H1 (cell line): ENCODE measurements at regions not wholly inside any gene's neighbourhood (a gene's known extent, or its start where the extent isn't known, plus 50 kb on each side); places are given as distances from the start of the nearest gene placed in this dataset.

Experiments used
- CTCF ChIA-PET: fragments of 300-600 bp; sonication (Branson Sonifier 250); formaldehyde crosslinking; loops from one replicate; lab custom pipeline; 2021; ENCODE audit not compliant: partially characterized antibody; lab: Charles Lee
- POLR2A ChIA-PET: fragments of 300-600 bp; sonication (Branson Sonifier 250); formaldehyde crosslinking; loops from one replicate; lab custom pipeline; 2021; ENCODE audit warnings: inconsistent platforms; ENCODE audit not compliant: partially characterized antibody; lab: Charles Lee
- DNase-seq, 2 experiments: peaks; one replicate each; pipeline versions ENCODE4 v3.0.0 to v3.0.0-alpha.2; 2010 to 2022; ENCODE audit warnings: low spot score in 2 of 2, low read depth in 1 of 2, mixed read lengths in 1 of 2
- FAIRE-seq: peaks from 2 replicates; lab custom pipeline; 2011; peaks lifted over from hg19 to GRCh38; lab: Jason Lieb, UNC
- H2AFZ ChIP-seq: 2 replicates; pipeline ENCODE4 v1.8.1; 2012; ENCODE audit warnings: low read length, inconsistent platforms
- H2AK5ac ChIP-seq: 2 replicates; pipeline ENCODE4 v1.6.1; 2013; ENCODE audit warnings: low read depth, low read length
- H2BK120ac ChIP-seq: replicated peaks from 2 replicates; pipeline ENCODE3; 2013; ENCODE audit warnings: low read depth, low read length, inconsistent platforms
- H2BK12ac ChIP-seq: 2 replicates; pipeline ENCODE4 v1.6.1; 2013; ENCODE audit warnings: low read depth, low read length
- H2BK15ac ChIP-seq: 2 replicates; pipeline ENCODE4 v1.6.1; 2013; ENCODE audit warnings: low read length
- H2BK20ac ChIP-seq: 2 replicates; pipeline ENCODE4 v1.6.1; 2013; ENCODE audit warnings: low read length
- H2BK5ac ChIP-seq: 2 replicates; pipeline ENCODE4 v1.6.1; 2013; ENCODE audit warnings: low read depth, low read length
- H3K14ac ChIP-seq: 2 replicates; pipeline ENCODE4 v1.6.1; 2013; ENCODE audit warnings: inconsistent platforms; ENCODE audit not compliant: insufficient read length
- H3K18ac ChIP-seq: 2 replicates; pipeline ENCODE4 v1.6.1; 2013; ENCODE audit warnings: low read length; ENCODE audit errors: extremely low read depth
- H3K23ac ChIP-seq: 2 replicates; pipeline ENCODE4 v1.6.1; 2013; ENCODE audit warnings: inconsistent platforms; ENCODE audit not compliant: insufficient read length
- H3K23me2 ChIP-seq: 2 replicates; pipeline ENCODE4 v1.6.1; 2013; ENCODE audit warnings: low read depth, low read length
- H3K27ac ChIP-seq: 2 replicates; pipeline ENCODE4 v1.6.1; 2011; ENCODE audit warnings: low read depth, low read length, inconsistent platforms
- H3K27me3 ChIP-seq, 4 experiments: replicated peaks in 1 of 4; 1 replicate in 1 of 4; 2 replicates in 3 of 4; pipeline versions ENCODE4 v1.6.1 to v1.8.1; 2011 to 2013; ENCODE audit warnings: low read length in 3 of 4, mild to moderate bottlenecking in 3 of 4, inconsistent platforms in 2 of 4, mixed read lengths in 2 of 4, moderate library complexity in 1 of 4; ENCODE audit not compliant: control insufficient read depth in 3 of 4, insufficient read depth in 3 of 4; ENCODE audit errors: extremely low read depth in 1 of 4
- H3K36me3 ChIP-seq, 4 experiments: 2 replicates each; pipeline versions ENCODE4 v1.6.1 to v1.8.1; 2011 to 2013; ENCODE audit warnings: mild to moderate bottlenecking in 4 of 4, low read length in 3 of 4, moderate library complexity in 2 of 4, control low read depth in 1 of 4, inconsistent platforms in 1 of 4; ENCODE audit not compliant: insufficient read depth in 4 of 4, control insufficient read depth in 2 of 4
- H3K4ac ChIP-seq: replicated peaks from 2 replicates; pipeline ENCODE3; 2013; ENCODE audit warnings: low read length, low read depth, mixed read lengths, inconsistent platforms; ENCODE audit not compliant: insufficient read length
- H3K4me1 ChIP-seq, 4 experiments: replicated peaks in 1 of 4; 1 replicate in 1 of 4; 2 replicates in 3 of 4; pipeline versions ENCODE4 v1.6.1 to v1.8.1; 2011 to 2013; ENCODE audit warnings: low read length in 3 of 4, inconsistent platforms in 2 of 4, mixed read lengths in 1 of 4; ENCODE audit not compliant: insufficient read depth in 4 of 4, control insufficient read depth in 3 of 4
- H3K4me2 ChIP-seq, 2 experiments: 2 replicates each; pipeline versions ENCODE4 v1.6.1 to v1.8.1; 2011 to 2013; ENCODE audit warnings: low read depth in 2 of 2, low read length in 2 of 2, control low read depth in 1 of 2, inconsistent platforms in 1 of 2, mild to moderate bottlenecking in 1 of 2; ENCODE audit not compliant: insufficient read depth in 1 of 2
- H3K4me3 ChIP-seq, 4 experiments: fragments of 200-600, 300-600 bp in 1 of 4; sonication (generic), shearing (Covaris generic), sonication (Bioruptor Twin) in 1 of 4; 2 replicates each; pipeline versions ENCODE4 v1.5.1 to v1.8.1; 2011 to 2016; ENCODE audit warnings: low read length in 4 of 4, low read depth in 3 of 4, control low read depth in 2 of 4, inconsistent platforms in 2 of 4, mild to moderate bottlenecking in 2 of 4, mixed read lengths in 1 of 4, moderate library complexity in 1 of 4; ENCODE audit not compliant: insufficient read depth in 2 of 4; ENCODE audit errors: extremely low read depth in 1 of 4
- H3K56ac ChIP-seq: replicated peaks from 2 replicates; pipeline ENCODE3; 2013; ENCODE audit warnings: low read depth, mild to moderate bottlenecking, mixed read lengths, low read length, inconsistent platforms; ENCODE audit not compliant: insufficient read length
- H3K79me1 ChIP-seq: 2 replicates; pipeline ENCODE4 v1.6.1; 2013; ENCODE audit warnings: low read depth, low read length, control low read depth
- H3K79me2 ChIP-seq, 2 experiments: 2 replicates each; pipeline versions ENCODE4 v1.6.1 to v1.8.1; 2012 to 2013; ENCODE audit warnings: low read length in 2 of 2, mild to moderate bottlenecking in 2 of 2, inconsistent platforms in 1 of 2; ENCODE audit not compliant: insufficient read depth in 2 of 2, control insufficient read depth in 1 of 2
- H3K9ac ChIP-seq, 4 experiments: replicated peaks in 1 of 4; 1 replicate in 1 of 4; 2 replicates in 3 of 4; pipeline versions ENCODE4 v1.6.1 to v1.8.1; 2011 to 2013; ENCODE audit warnings: low read depth in 3 of 4, low read length in 3 of 4, control low read depth in 2 of 4, mild to moderate bottlenecking in 2 of 4, moderate library complexity in 2 of 4, inconsistent platforms in 1 of 4; ENCODE audit errors: extremely low read depth in 1 of 4
- H3K9me3 ChIP-seq, 2 experiments: 2 replicates each; pipeline versions ENCODE4 v1.6.1 to v1.8.1; 2012 to 2013; ENCODE audit warnings: mild to moderate bottlenecking in 2 of 2, moderate library complexity in 2 of 2, control low read depth in 1 of 2, inconsistent platforms in 1 of 2, low read depth in 1 of 2, low read length in 1 of 2, mixed read lengths in 1 of 2; ENCODE audit not compliant: insufficient read depth in 2 of 2
- H4K20me1 ChIP-seq, 2 experiments: replicated peaks in 1 of 2; 2 replicates each; pipeline versions ENCODE3 to v1.8.1; 2011 to 2013; ENCODE audit warnings: inconsistent platforms in 2 of 2, low read length in 2 of 2, mild to moderate bottlenecking in 1 of 2; ENCODE audit not compliant: insufficient read depth in 2 of 2, control insufficient read depth in 1 of 2
- H4K5ac ChIP-seq: 2 replicates; pipeline ENCODE4 v1.6.1; 2013; ENCODE audit warnings: low read length, low read depth, mixed read lengths, inconsistent platforms; ENCODE audit not compliant: insufficient read length
- H4K8ac ChIP-seq: 2 replicates; pipeline ENCODE4 v1.8.0; 2013; ENCODE audit warnings: mild to moderate bottlenecking, moderate library complexity, low read length, inconsistent platforms; ENCODE audit not compliant: insufficient read depth; ENCODE audit errors: extremely low read depth
- H4K91ac ChIP-seq: replicated peaks from 2 replicates; pipeline ENCODE3; 2013; ENCODE audit warnings: low read length, mixed read lengths, inconsistent platforms; ENCODE audit not compliant: insufficient read length
- CHD2 ChIP-seq: IDR thresholded peaks from 2 replicates; pipeline ENCODE4 v1.6.1; 2012; ENCODE audit warnings: low read length, improper control_type of control experiment
- POU5F1 ChIP-seq: IDR thresholded peaks from 2 replicates; pipeline ENCODE4 v1.6.1; 2011; ENCODE audit warnings: low read depth, mild to moderate bottlenecking, low read length, moderate library complexity
- TBP ChIP-seq: IDR thresholded peaks from 2 replicates; pipeline ENCODE4 v1.6.1; 2011; ENCODE audit warnings: low read depth, low read length, improper control_type of control experiment
- WGBS, 2 experiments: shearing (Covaris generic) in 1 of 2; methylation state at CpG; one replicate each; pipeline versions ENCODE4 v1.1.6 to v1.1.7; 2013 to 2015; ENCODE audit warnings: low lambda C conversion rate in 2 of 2, mixed read lengths in 2 of 2, inconsistent platforms in 1 of 2, low coverage in 1 of 2, missing lambda C conversion rate in 1 of 2; ENCODE audit not compliant: insufficient replicate concordance in 2 of 2, insufficient coverage in 1 of 2, insufficient read length in 1 of 2; ENCODE audit errors: extremely low coverage in 1 of 2, missing lambda C conversion rate in 1 of 2; 5-methylcytosine and 5-hydroxymethylcytosine counted together
- TF ChIP-seq, protein P1 (sequence below): IDR thresholded peaks from 2 replicates; pipeline ENCODE4 v1.6.1; 2012; ENCODE audit warnings: inconsistent platforms

DNA sequence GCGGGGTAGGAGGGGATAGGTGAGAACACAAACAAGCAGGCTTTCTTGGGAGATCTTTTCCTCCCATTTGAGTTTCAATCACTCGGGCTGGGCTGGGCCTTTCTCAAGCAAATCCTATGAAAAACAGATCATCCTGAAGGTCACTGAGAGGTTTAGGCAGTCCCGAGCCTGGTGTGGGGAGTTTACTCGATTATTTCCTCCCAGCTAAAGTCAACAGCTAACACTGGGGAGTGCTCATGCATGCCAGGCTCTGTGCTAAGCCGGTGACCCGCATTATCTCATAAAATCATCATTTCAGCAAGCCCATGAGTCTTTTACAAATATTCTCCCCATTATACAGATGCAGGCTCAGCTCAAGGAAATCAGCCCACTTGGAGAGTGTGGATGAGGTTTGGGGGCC lies 85.0 kb upstream of the PAX2 start:
- Histone ChIP-seq H3K14ac (no peak overlapping the region), H3K36me3 (no peaks in the 10 kb centered on the region; a peak in 1 of 8 replicates), H4K91ac (no peak overlapping the region), H3K9ac (no peak overlapping the region), H3K79me1 (no peaks in the 10 kb centered on the region), H3K79me2 (no peaks in the 10 kb centered on the region), H3K4ac (no peak overlapping the region), H2BK120ac (no peak overlapping the region), H3K27ac (no peak overlapping the region), H2AK5ac (no peak overlapping the region), H2BK20ac (no peak overlapping the region), H3K4me3 (no peak overlapping the region), H3K27me3 (peaks cover 46 to 61% (median 60%) of the 10 kb centered on the region in 4 experiments), H3K18ac (0 out of 2 replicates have a peak overlapping the region, but pooled peaks have one; percentile 71), H2BK15ac (0 out of 2 replicates have a peak overlapping the region, but pooled peaks have one; percentile 65), H3K56ac (no peak overlapping the region), H4K5ac (no peak overlapping the region), H3K23me2 (peaks cover 6% of the 10 kb centered on the region; the same call in 1 of the 2 replicates), H2BK5ac (no peak overlapping the region; the same call in 1 of the 2 replicates), H3K4me1 (peaks cover 0 to 14% (median 8%) of the 10 kb centered on the region in 4 experiments; a peak in 6 of 7 replicates), H2BK12ac (peak overlapping the region; percentile 43; the same call in 1 of the 2 replicates), H3K23ac (no peak overlapping the region), H4K20me1 (peaks cover 0 to 6% of the 10 kb centered on the region in 2 experiments), H2AFZ (no peak overlapping the region), H3K9me3 (no peaks in the 10 kb centered on the region), H3K4me2 (peak overlapping the region in 1 of 2 experiments; percentile 52; a peak in 1 of 4 replicates), H4K8ac (no peak overlapping the region)
- POLR2A ChIA-PET: no interaction called here
- TF ChIP-seq POU5F1 (no peak), TBP (no peak), CHD2 (no peak)
- TF ChIP-seq, protein P1, sequence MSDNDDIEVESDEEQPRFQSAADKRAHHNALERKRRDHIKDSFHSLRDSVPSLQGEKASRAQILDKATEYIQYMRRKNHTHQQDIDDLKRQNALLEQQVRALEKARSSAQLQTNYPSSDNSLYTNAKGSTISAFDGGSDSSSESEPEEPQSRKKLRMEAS: no peak
- CTCF ChIA-PET: interaction anchor here (1.1 to 2.0 kb wide), 3 partner anchors 11 to 94 kb away, joined by 4 to 5 read pairs (median 4); no protein-coding TSS in a partner anchor
- DNase-seq (no peak), FAIRE-seq (no peak)
- WGBS, 2 experiments: 62% methylated on average over 6 of the region's 6 CpGs; no CpG with 5 or more reads in 1 of the 2 experiments
